ENCODE measurements at regions not wholly inside any gene's neighbourhood (a gene's known extent, or its start where the extent isn't known, plus 50 kb on each side); places are given as distances from the start of the nearest gene placed in this dataset.

DNA sequence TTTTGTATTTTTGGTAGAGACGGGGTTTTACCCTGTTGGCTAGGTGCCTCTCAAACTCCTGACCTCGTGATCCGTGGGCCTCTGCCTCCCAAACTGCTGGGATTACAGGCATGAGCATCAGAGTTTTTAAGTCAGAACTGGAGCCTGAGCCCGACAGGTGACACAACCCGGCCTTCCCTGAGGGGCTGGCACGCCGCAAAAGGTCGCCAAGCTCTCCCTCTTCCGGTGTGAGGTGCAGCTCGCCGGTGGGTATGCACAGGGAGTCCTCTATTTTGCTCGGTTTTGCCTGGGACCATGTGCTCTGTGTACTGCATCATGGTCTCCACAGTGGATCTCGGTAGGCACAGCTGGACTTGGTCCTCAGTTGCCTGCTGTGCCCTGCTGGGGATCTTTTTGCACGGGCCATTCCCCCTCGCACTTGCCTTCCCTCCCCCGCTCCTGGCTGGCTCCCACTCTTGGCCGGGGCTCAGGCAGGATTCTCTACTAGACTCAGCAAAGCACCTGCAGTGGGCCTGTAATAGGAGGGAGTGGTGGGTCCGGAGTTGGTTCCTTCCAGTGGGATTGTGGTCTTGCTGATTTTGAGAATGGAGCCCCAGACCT lies 101.2 kb upstream of the KLF13 start:
- Histone ChIP-seq H3K27me3 (ENCODE audit: control insufficient read depth, insufficient read depth, low read length) (no peaks in the 10 kb centered on the region), H3K4me1 (ENCODE audit: control insufficient read depth, insufficient read depth, low read length) (peaks cover 19% of the 10 kb centered on the region), H3K36me3 (ENCODE audit: control insufficient read depth, insufficient read depth, low read length) (no peaks in the 10 kb centered on the region), H3K4me3 (ENCODE audit: low read depth in 2 of 2, low read length in 2 of 2) (no peak overlapping the region), H3K27ac (ENCODE audit: low read length) (no peak overlapping the region), H3K9me3 (ENCODE audit: control insufficient read depth, insufficient read depth, low read depth, low read length) (no peaks in the 10 kb centered on the region)
- POLR2A ChIA-PET, result no interaction called here
- TF ChIP-seq POLR2AphosphoS5 (IDR thresholded peaks at IDR 0.05; ENCODE audit: low read depth, low read length) (no peak), SIN3A (IDR thresholded peaks at IDR 0.05; ENCODE audit: borderline replicate concordance, insufficient read depth, low read depth, low read length) (no peak), TCF7L2 (IDR thresholded peaks at IDR 0.05; ENCODE audit: low read depth, low read length) (no peak)
- TF ChIP-seq, protein P1, sequence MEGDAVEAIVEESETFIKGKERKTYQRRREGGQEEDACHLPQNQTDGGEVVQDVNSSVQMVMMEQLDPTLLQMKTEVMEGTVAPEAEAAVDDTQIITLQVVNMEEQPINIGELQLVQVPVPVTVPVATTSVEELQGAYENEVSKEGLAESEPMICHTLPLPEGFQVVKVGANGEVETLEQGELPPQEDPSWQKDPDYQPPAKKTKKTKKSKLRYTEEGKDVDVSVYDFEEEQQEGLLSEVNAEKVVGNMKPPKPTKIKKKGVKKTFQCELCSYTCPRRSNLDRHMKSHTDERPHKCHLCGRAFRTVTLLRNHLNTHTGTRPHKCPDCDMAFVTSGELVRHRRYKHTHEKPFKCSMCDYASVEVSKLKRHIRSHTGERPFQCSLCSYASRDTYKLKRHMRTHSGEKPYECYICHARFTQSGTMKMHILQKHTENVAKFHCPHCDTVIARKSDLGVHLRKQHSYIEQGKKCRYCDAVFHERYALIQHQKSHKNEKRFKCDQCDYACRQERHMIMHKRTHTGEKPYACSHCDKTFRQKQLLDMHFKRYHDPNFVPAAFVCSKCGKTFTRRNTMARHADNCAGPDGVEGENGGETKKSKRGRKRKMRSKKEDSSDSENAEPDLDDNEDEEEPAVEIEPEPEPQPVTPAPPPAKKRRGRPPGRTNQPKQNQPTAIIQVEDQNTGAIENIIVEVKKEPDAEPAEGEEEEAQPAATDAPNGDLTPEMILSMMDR (IDR thresholded peaks at IDR 0.05), result no peak
- TF ChIP-seq, protein P2, sequence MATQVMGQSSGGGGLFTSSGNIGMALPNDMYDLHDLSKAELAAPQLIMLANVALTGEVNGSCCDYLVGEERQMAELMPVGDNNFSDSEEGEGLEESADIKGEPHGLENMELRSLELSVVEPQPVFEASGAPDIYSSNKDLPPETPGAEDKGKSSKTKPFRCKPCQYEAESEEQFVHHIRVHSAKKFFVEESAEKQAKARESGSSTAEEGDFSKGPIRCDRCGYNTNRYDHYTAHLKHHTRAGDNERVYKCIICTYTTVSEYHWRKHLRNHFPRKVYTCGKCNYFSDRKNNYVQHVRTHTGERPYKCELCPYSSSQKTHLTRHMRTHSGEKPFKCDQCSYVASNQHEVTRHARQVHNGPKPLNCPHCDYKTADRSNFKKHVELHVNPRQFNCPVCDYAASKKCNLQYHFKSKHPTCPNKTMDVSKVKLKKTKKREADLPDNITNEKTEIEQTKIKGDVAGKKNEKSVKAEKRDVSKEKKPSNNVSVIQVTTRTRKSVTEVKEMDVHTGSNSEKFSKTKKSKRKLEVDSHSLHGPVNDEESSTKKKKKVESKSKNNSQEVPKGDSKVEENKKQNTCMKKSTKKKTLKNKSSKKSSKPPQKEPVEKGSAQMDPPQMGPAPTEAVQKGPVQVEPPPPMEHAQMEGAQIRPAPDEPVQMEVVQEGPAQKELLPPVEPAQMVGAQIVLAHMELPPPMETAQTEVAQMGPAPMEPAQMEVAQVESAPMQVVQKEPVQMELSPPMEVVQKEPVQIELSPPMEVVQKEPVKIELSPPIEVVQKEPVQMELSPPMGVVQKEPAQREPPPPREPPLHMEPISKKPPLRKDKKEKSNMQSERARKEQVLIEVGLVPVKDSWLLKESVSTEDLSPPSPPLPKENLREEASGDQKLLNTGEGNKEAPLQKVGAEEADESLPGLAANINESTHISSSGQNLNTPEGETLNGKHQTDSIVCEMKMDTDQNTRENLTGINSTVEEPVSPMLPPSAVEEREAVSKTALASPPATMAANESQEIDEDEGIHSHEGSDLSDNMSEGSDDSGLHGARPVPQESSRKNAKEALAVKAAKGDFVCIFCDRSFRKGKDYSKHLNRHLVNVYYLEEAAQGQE (IDR thresholded peaks at IDR 0.05; ENCODE audit: insufficient read depth in 1 of 2, low read depth in 2 of 2, low read length in 1 of 2), result no peak
- no TSS peak for BruUV-seq (replicated peaks)
- DNase-seq (ENCODE audit: low read depth, low spot score), result no peak
- ATAC-seq, result no peak
- intact Hi-C loops (cut with micrococcal nuclease; ENCODE audit: unreplicated experiment), result loop anchor here (10.0 kb wide), 1 partner anchor 59 kb away; no protein-coding TSS in a partner anchor
- CTCF ChIA-PET, result no interaction called here
- in situ Hi-C loops (cut with HindIII; ENCODE audit: low pct_unique_long_range_greater_than_20kb, low sequenced_read_pairs), result no loop called here

DNA sequence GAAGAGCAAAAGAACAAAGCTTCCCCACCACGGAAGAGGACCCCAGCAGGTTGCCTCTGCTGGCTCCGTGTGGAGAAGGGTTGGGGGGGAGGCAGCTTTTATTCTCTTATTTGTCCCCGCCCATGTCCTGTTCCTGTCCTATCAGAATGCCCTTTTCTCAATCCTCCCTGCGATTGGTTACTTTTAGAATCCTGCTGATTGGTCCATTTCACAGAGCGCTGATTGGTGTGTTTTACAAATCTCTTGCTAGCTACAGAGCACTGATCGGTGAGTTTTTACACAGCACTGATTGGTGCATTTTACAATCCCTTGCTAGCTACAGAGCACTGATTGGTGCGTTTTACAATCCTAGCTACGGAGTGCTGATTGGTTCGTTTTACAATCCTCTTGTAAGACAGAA lies 100.6 kb upstream of the KLF13 start:
- no peak for DNase-seq (ENCODE audit: low read depth, low spot score)
- no peaks in the 10 kb centered on the region for H3K9me3 ChIP-seq (ENCODE audit: control insufficient read depth, insufficient read depth, low read depth, low read length)
- no peak overlapping the region for H3K4me3 ChIP-seq (ENCODE audit: low read depth in 2 of 2, low read length in 2 of 2)
- in situ Hi-C loops (cut with HindIII; ENCODE audit: low pct_unique_long_range_greater_than_20kb, low sequenced_read_pairs) (no loop called here), intact Hi-C loops (cut with micrococcal nuclease; ENCODE audit: unreplicated experiment) (loop anchor here (10.0 kb wide), 1 partner anchor 59 kb away; no protein-coding TSS in a partner anchor)
- no TSS peak for BruUV-seq (replicated peaks)
- peaks cover 19% of the 10 kb centered on the region for H3K4me1 ChIP-seq (ENCODE audit: control insufficient read depth, insufficient read depth, low read length)
- POLR2A ChIA-PET, result no interaction called here
- H3K27ac ChIP-seq (ENCODE audit: low read length), result no peak overlapping the region
- no peaks in the 10 kb centered on the region for H3K27me3 ChIP-seq (ENCODE audit: control insufficient read depth, insufficient read depth, low read length)
- CTCF ChIA-PET, result no interaction called here
- no peak for TF ChIP-seq TCF7L2 (IDR thresholded peaks at IDR 0.05; ENCODE audit: low read depth, low read length)
- TF ChIP-seq, protein P2 (IDR thresholded peaks at IDR 0.05; ENCODE audit: insufficient read depth in 1 of 2, low read depth in 2 of 2, low read length in 1 of 2), result no peak
- TF ChIP-seq, protein P1 (IDR thresholded peaks at IDR 0.05), result no peak
- TF ChIP-seq SIN3A (IDR thresholded peaks at IDR 0.05; ENCODE audit: borderline replicate concordance, insufficient read depth, low read depth, low read length), result no peak
- TF ChIP-seq POLR2AphosphoS5 (IDR thresholded peaks at IDR 0.05; ENCODE audit: low read depth, low read length), result no peak
- H3K36me3 ChIP-seq (ENCODE audit: control insufficient read depth, insufficient read depth, low read length), result no peaks in the 10 kb centered on the region
- ATAC-seq, result no peak

Data from Panc1 (cell line).